ENCODE measurements at regions not wholly inside any gene's neighbourhood (a gene's known extent, or its start where the extent isn't known, plus 50 kb on each side); places are given as distances from the start of the nearest gene placed in this dataset.

- ChIA-PET CTCF (interaction anchor here (1.3 kb wide), 1 partner anchor 15 kb away, joined by 5 read pairs; no protein-coding TSS in a partner anchor), POLR2A (no interaction called here)
- no peak for DNase-seq (ENCODE audit: extremely low spot score)
- no peak for TF ChIP-seq CTCF (IDR thresholded peaks at IDR 0.05; ENCODE audit: control extremely low read depth, extremely low read depth, low read depth, missing control alignments)
Observed at GRCh38 chr6:6479785-6480184, 108.7 kb upstream of the LY86 start.

GRCh38 chr6:6482256-6482655 lies 106.3 kb upstream of the LY86 start:
- POLR2A ChIA-PET, result no interaction called here
- CTCF ChIA-PET, result no interaction called here
- no peak for TF ChIP-seq CTCF (IDR thresholded peaks at IDR 0.05; ENCODE audit: control extremely low read depth, extremely low read depth, low read depth, missing control alignments)
- no peak for DNase-seq (ENCODE audit: extremely low spot score)

GRCh38 chr6:6483168-6483567 lies 105.4 kb upstream of the LY86 start:
- CTCF ChIA-PET, result no interaction called here

GRCh38 chr6:6483733-6484132 lies 104.8 kb upstream of the LY86 start:
- ChIA-PET CTCF (no interaction called here), POLR2A (interaction anchor here (0.7 kb wide), 1 partner anchor 83 kb away, joined by 3 read pairs; no protein-coding TSS in a partner anchor)
- no peak for DNase-seq (ENCODE audit: extremely low spot score)
- TF ChIP-seq CTCF (IDR thresholded peaks at IDR 0.05; ENCODE audit: control extremely low read depth, extremely low read depth, low read depth, missing control alignments), result no peak

More at GRCh38 chr6:6483168-6483567, 105.4 kb upstream of the LY86 start:
- no peak for TF ChIP-seq CTCF (IDR thresholded peaks at IDR 0.05; ENCODE audit: control extremely low read depth, extremely low read depth, low read depth, missing control alignments)
- DNase-seq (ENCODE audit: extremely low spot score), result no peak
- POLR2A ChIA-PET, result interaction anchor here (0.7 kb wide), 1 partner anchor 83 kb away, joined by 3 read pairs; no protein-coding TSS in a partner anchor

- no peak for TF ChIP-seq CTCF (IDR thresholded peaks at IDR 0.05; ENCODE audit: control extremely low read depth, extremely low read depth, low read depth, missing control alignments)
- ChIA-PET POLR2A (no interaction called here), CTCF (no interaction called here)
- DNase-seq (ENCODE audit: extremely low spot score), result no peak
Observed at GRCh38 chr6:6484681-6485080, 103.8 kb upstream of the LY86 start.

GRCh38 chr6:6486595-6486994 lies 101.9 kb upstream of the LY86 start:
- TF ChIP-seq CTCF (IDR thresholded peaks at IDR 0.05; ENCODE audit: control extremely low read depth, extremely low read depth, low read depth, missing control alignments), result no peak
- CTCF ChIA-PET, result interaction anchor here (1.5 to 1.7 kb wide), 2 partner anchors 10 to 12 kb away, joined by 4 to 8 read pairs; no protein-coding TSS in a partner anchor
- POLR2A ChIA-PET, result no interaction called here
- DNase-seq (ENCODE audit: extremely low spot score), result no peak

GRCh38 chr6:6491761-6492160 lies 96.8 kb upstream of the LY86 start:
- no peak for TF ChIP-seq CTCF (IDR thresholded peaks at IDR 0.05; ENCODE audit: control extremely low read depth, extremely low read depth, low read depth, missing control alignments)
- ChIA-PET POLR2A (no interaction called here), CTCF (interaction anchor here (1.5 kb wide), 1 partner anchor 25 kb away, joined by 5 read pairs; no protein-coding TSS in a partner anchor)
- DNase-seq (ENCODE audit: extremely low spot score), result no peak
